Transverse colon (tissue), 4 donors: ENCODE measurements at regions not wholly inside any gene's neighbourhood (a gene's known extent, or its start where the extent isn't known, plus 50 kb on each side); places are given as distances from the start of the nearest gene placed in this dataset.

ENCODE experiments used
- DNase-seq: peaks from one replicate; pipeline ENCODE4 v3.0.0-alpha.2; 2019
- H3K27ac ChIP-seq, 4 donors: fragments of 200-600 bp; sonication (generic); 2 replicates each; pipeline ENCODE4 v1.5.1; 2016 to 2018; ENCODE audit warnings: inconsistent platforms in 4 of 4
- H3K27me3 ChIP-seq: fragments of 200-600 bp; sonication (generic); 2 replicates; pipeline ENCODE4 v1.5.1; 2017; ENCODE audit warnings: inconsistent platforms
- H3K36me3 ChIP-seq, 4 donors: fragments of 200-600 bp; sonication (generic); 2 replicates each; pipeline ENCODE4 v1.5.1; 2017 to 2019; ENCODE audit warnings: inconsistent platforms in 4 of 4
- H3K4me1 ChIP-seq, 4 donors: fragments of 200-600 bp; sonication (generic); 2 replicates each; pipeline ENCODE4 v1.5.1; 2017 to 2020; ENCODE audit warnings: inconsistent platforms in 4 of 4
- H3K4me3 ChIP-seq, 4 donors: fragments of 200-600 bp; sonication (generic); 1 replicate in 1 of 4; 2 replicates in 3 of 4; pipeline versions ENCODE4 v1.5.1 to v1.6.1; 2017 to 2019; ENCODE audit warnings: inconsistent platforms in 4 of 4
- H3K9me3 ChIP-seq, 2 donors: fragments of 200-600 bp; sonication (generic); 2 replicates each; pipeline ENCODE4 v1.5.1; 2017 to 2019; ENCODE audit warnings: inconsistent platforms in 2 of 2
- EP300 ChIP-seq: sonication (generic); formaldehyde crosslinking; IDR thresholded peaks from one replicate; pipeline ENCODE4 v1.6.1; 2017; ENCODE audit warnings: antibody characterized with exemption, low read depth
- POLR2A ChIP-seq: fragments of 450-650 bp; IDR thresholded peaks from one replicate; pipeline ENCODE4 v1.6.1; 2016; ENCODE audit warnings: antibody characterized with exemption, mild to moderate bottlenecking, moderate library complexity
- POLR2AphosphoS5 ChIP-seq, 3 donors: sonication (generic); formaldehyde crosslinking; IDR thresholded peaks; one replicate each; pipeline ENCODE4 v1.6.1; 2016; ENCODE audit warnings: antibody characterized with exemption in 3 of 3
- WGBS, 2 donors: methylation state at CpG; one replicate each; pipeline ENCODE4 v1.1.5; 2018; ENCODE audit warnings: low coverage in 1 of 2; 5-methylcytosine and 5-hydroxymethylcytosine counted together
- in situ Hi-C, 4 donors: fragments of 200-750 bp; cut with MboI; loops; one replicate each; pipeline versions ENCODE4 v1.15.0 to v1.15.1; 2017; ENCODE audit warnings: low sequenced_read_pairs in 3 of 4, low pct_ligation_motif_present in 1 of 4, low pct_unique_long_range_greater_than_20kb in 1 of 4
- intact Hi-C: fragments of 100-400 bp; cut with DNase I; formaldehyde crosslinking; loops from one replicate; pipeline ENCODE4 v1.15.1; 2023; ENCODE audit warnings: low total_unique reads
- TF ChIP-seq, protein P1 (sequence below), 5 experiments: fragments of 200-600 bp in 3 of 5; fragments of 450-650 bp in 2 of 5; sonication (generic) in 3 of 5; IDR thresholded peaks; 1 replicate in 2 of 5; 2 replicates in 3 of 5; pipeline ENCODE4 v1.5.1; 2016 to 2017; ENCODE audit warnings: antibody characterized with exemption in 5 of 5, inconsistent platforms in 3 of 5, mild to moderate bottlenecking in 2 of 5, moderate library complexity in 1 of 5

DNA sequence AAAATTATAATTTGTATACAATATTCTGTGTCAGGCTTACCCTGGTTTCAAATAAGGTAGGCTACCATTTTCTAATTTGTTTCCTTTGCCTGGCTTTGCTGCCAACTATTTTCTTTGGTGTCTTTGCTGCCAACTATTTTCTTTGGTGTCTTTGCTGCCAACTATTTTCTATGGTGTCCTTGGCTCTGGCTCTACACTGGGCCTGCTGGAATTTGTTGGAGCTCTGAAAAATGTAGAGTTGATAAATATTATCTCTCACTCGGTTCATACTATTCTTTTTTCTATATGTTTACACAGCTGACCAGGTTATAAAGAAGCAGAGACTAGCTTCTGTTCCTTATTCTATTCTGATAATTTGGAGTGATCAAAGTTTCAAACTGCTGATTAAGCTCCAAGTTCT is 768.0 kb upstream of the PHF14 start:
- WGBS, 2 donors, result 33 to 67% methylated on average over 1 of the region's 1 CpG
- DNase-seq, result no peak
- in situ Hi-C loops, result no loop called here
- Histone ChIP-seq H3K4me3 (no peak overlapping the region), H3K36me3 (no peaks in the 10 kb centered on the region), H3K27me3 (no peaks in the 10 kb centered on the region), H3K9me3 (peaks cover 0 to 3% of the 10 kb centered on the region in 2 donors), H3K4me1 (no peaks in the 10 kb centered on the region), H3K27ac (no peak overlapping the region)
- intact Hi-C loops, result no loop called here
- TF ChIP-seq, protein P1, sequence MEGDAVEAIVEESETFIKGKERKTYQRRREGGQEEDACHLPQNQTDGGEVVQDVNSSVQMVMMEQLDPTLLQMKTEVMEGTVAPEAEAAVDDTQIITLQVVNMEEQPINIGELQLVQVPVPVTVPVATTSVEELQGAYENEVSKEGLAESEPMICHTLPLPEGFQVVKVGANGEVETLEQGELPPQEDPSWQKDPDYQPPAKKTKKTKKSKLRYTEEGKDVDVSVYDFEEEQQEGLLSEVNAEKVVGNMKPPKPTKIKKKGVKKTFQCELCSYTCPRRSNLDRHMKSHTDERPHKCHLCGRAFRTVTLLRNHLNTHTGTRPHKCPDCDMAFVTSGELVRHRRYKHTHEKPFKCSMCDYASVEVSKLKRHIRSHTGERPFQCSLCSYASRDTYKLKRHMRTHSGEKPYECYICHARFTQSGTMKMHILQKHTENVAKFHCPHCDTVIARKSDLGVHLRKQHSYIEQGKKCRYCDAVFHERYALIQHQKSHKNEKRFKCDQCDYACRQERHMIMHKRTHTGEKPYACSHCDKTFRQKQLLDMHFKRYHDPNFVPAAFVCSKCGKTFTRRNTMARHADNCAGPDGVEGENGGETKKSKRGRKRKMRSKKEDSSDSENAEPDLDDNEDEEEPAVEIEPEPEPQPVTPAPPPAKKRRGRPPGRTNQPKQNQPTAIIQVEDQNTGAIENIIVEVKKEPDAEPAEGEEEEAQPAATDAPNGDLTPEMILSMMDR (IDR thresholded peaks at IDR 0.05), result no peak
- TF ChIP-seq POLR2A (no peak), POLR2AphosphoS5 (IDR thresholded peaks at IDR 0.05) (no peak), EP300 (no peak)

DNA sequence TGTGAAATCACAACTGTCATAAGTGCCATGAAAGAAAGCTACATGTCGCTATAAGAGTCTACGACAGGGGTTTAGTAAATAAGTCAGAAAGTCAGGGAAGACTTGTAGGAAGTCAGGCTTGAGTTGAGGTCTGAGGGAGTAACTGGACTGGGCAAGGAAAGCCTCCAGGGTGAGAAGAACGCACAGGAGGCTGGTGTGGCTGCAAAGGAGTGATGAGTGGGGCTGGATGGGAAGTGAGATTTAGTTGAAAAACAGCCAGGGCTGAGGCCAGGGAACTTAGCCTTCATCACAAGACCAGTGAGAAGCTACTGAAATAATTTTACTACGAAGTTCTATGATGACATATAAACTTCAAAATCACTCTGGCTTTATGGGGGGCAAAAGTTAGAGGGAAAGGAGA is 763.7 kb upstream of the PHF14 start:
- H3K9me3 ChIP-seq, result peaks cover 0 to 10% of the 10 kb centered on the region in 2 donors

DNA sequence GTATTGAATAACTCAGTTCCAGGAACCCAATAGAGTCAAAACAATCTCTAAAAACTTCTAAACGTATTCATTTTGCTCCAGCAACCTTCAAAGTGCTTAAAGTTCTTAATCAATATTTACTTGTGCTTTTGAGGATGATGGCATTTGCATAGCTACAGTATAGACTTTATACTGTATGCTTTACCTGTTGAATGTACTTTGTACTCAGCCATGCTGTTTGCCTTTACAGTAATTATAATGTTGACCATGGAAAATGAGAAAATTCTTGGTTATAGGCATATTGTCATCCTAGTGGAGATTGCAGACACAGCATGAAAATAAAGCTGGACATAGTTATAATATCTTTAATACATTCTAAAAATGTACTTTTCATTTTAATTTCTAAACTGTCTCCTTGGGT is 762.7 kb upstream of the PHF14 start:
- DNase-seq, result no peak
- H3K4me3 ChIP-seq, result no peak overlapping the region
- no peak for TF ChIP-seq POLR2AphosphoS5 (IDR thresholded peaks at IDR 0.05)
- no peak for TF ChIP-seq POLR2A
- TF ChIP-seq, protein P1 (IDR thresholded peaks at IDR 0.05), result no peak
- TF ChIP-seq EP300, result no peak
- in situ Hi-C loops, result no loop called here
- no peaks in the 10 kb centered on the region for H3K36me3 ChIP-seq
- peaks cover 0 to 10% of the 10 kb centered on the region in 2 donors for H3K9me3 ChIP-seq
- H3K4me1 ChIP-seq, result no peaks in the 10 kb centered on the region
- 13 to 39% methylated on average over 1 of the region's 1 CpG for WGBS, 2 donors
- no peaks in the 10 kb centered on the region for H3K27me3 ChIP-seq
- no peak overlapping the region for H3K27ac ChIP-seq
- intact Hi-C loops, result no loop called here

More for the DNA sequence above, 763.7 kb upstream of the PHF14 start:
- Histone ChIP-seq H3K27me3 (no peaks in the 10 kb centered on the region), H3K27ac (no peak overlapping the region), H3K36me3 (no peaks in the 10 kb centered on the region), H3K4me3 (no peak overlapping the region), H3K4me1 (no peaks in the 10 kb centered on the region)
- 76 to 85% methylated on average over 4 of the region's 4 CpGs for WGBS, 2 donors
- TF ChIP-seq, protein P1 (IDR thresholded peaks at IDR 0.05), result no peak
- TF ChIP-seq POLR2A (no peak), POLR2AphosphoS5 (IDR thresholded peaks at IDR 0.05) (no peak), EP300 (no peak)
- no peak for DNase-seq
- intact Hi-C loops, result no loop called here
- in situ Hi-C loops, result no loop called here

DNA sequence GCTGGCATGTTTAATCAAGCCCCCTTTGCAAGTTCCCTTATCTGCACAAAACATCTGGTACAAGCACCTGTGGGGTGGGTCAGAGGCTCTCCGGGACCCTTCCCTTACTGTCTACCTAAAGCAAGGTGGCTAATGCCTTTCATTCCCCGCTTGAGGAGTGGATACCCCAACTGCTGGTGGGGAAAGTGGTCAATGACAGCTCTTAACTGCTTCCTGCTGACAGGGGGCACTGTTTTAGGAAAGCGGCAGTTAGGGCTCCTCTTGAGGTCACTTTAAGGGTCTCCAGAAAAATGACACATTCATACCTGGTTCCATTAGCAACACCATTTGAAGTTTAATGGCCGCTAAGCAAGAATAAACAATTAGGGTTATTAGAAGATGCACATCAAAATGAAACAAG is 761.8 kb upstream of the PHF14 start:
- Histone ChIP-seq H3K27me3 (no peaks in the 10 kb centered on the region), H3K27ac (no peak overlapping the region), H3K36me3 (no peaks in the 10 kb centered on the region), H3K4me1 (no peaks in the 10 kb centered on the region), H3K9me3 (peaks cover 0 to 10% of the 10 kb centered on the region in 2 donors), H3K4me3 (no peak overlapping the region)
- intact Hi-C loops (no loop called here), in situ Hi-C loops (no loop called here)
- DNase-seq, result no peak
- WGBS, 2 donors, result 82% methylated on average over 4 of the region's 4 CpGs; no CpG with 5 or more reads in 1 of the 2 donors
- no peak for TF ChIP-seq POLR2AphosphoS5 (IDR thresholded peaks at IDR 0.05)
- no peak for TF ChIP-seq EP300
- TF ChIP-seq, protein P1 (IDR thresholded peaks at IDR 0.05), result no peak
- TF ChIP-seq POLR2A, result no peak
